A673 (cell line): ENCODE measurements at regions not wholly inside any gene's neighbourhood (a gene's known extent, or its start where the extent isn't known, plus 50 kb on each side); places are given as distances from the start of the nearest gene placed in this dataset.

ENCODE experiments used
- BruUV-seq: library from RNA; stranded (reverse); fragments of 400-500 nt; replicated peaks from 2 replicates; lab custom pipeline; 2021; lab: Mats Ljungman, UMichigan
- CTCF ChIA-PET: fragments of 300-600 bp; sonication (Branson Sonifier 250); formaldehyde crosslinking; loops from one replicate; lab custom pipeline; 2022; ENCODE audit warnings: antibody characterized with exemption; lab: Charles Lee
- POLR2A ChIA-PET: fragments of 300-600 bp; sonication (Branson Sonifier 250); formaldehyde crosslinking; loops from one replicate; lab custom pipeline; 2022; ENCODE audit warnings: antibody characterized with exemption; ENCODE audit not compliant: low non-redundant PET; lab: Charles Lee
- DNase-seq: peaks from one replicate; pipeline ENCODE4 v3.0.0-alpha.2; 2015; ENCODE audit warnings: low spot score
- H3K27ac ChIP-seq: fragments of 200-600 bp; sonication (generic); 2 replicates; pipeline ENCODE4 v1.5.1; 2016; ENCODE audit warnings: mixed run types, low read depth, mild to moderate bottlenecking, mixed read lengths, antibody characterized with exemption, low read length; ENCODE audit not compliant: poor library complexity, severe bottlenecking
- H3K27me3 ChIP-seq: fragments of 200-600 bp; sonication (generic); replicated peaks from 2 replicates; pipeline ENCODE4 v1.6.1; 2017; ENCODE audit warnings: mixed run types, low read depth, mild to moderate bottlenecking, mixed read lengths, antibody characterized with exemption, low read length; ENCODE audit not compliant: insufficient read depth, poor library complexity
- H3K36me3 ChIP-seq: fragments of 200-600 bp; sonication (generic); 2 replicates; pipeline ENCODE4 v1.6.1; 2016; ENCODE audit warnings: mixed run types, mild to moderate bottlenecking, mixed read lengths, antibody characterized with exemption, low read length; ENCODE audit not compliant: insufficient read depth, poor library complexity, severe bottlenecking
- H3K4me1 ChIP-seq: fragments of 200-600 bp; sonication (generic); 2 replicates; pipeline ENCODE4 v1.6.1; 2017; ENCODE audit warnings: mixed run types, mild to moderate bottlenecking, mixed read lengths, antibody characterized with exemption, low read length; ENCODE audit not compliant: insufficient read depth, poor library complexity, severe bottlenecking
- H3K4me3 ChIP-seq: fragments of 200-600 bp; sonication (generic); 2 replicates; pipeline ENCODE4 v1.5.1; 2016; ENCODE audit warnings: low read depth, mixed run types, mild to moderate bottlenecking, mixed read lengths, low read length; ENCODE audit not compliant: poor library complexity, severe bottlenecking
- H3K9me3 ChIP-seq: fragments of 200-600 bp; sonication (generic); 2 replicates; pipeline ENCODE4 v1.6.1; 2016; ENCODE audit warnings: mixed run types, low read depth, mild to moderate bottlenecking, mixed read lengths, antibody characterized with exemption, low read length; ENCODE audit not compliant: poor library complexity, severe bottlenecking
- EZH2 ChIP-seq: fragments of 200-600 bp; sonication (generic); IDR thresholded peaks from 2 replicates; pipeline ENCODE4 v1.6.1; 2017; ENCODE audit warnings: borderline replicate concordance, low read depth, mild to moderate bottlenecking, mixed read lengths, antibody characterized with exemption, low read length; ENCODE audit not compliant: poor library complexity, severe bottlenecking
- intact Hi-C: fragments of 100-400 bp; cut with micrococcal nuclease; formaldehyde crosslinking; loops from one replicate; pipeline ENCODE4 v1.10.0; 2022; ENCODE audit not compliant: unreplicated experiment
- TF ChIP-seq, protein P1 (sequence below): fragments of 300-800, 200-600 bp; sonication (generic); conservative IDR thresholded peaks from 2 replicates; pipeline ENCODE4 v1.5.1; 2017; ENCODE audit warnings: low read depth, mild to moderate bottlenecking, antibody characterized with exemption, low read length, moderate library complexity, mixed read lengths

- Histone ChIP-seq H3K4me1 (peaks cover 22% of the 10 kb centered on the region), H3K27me3 (no peaks in the 10 kb centered on the region), H3K4me3 (no peak overlapping the region), H3K27ac (no peak overlapping the region), H3K9me3 (no peaks in the 10 kb centered on the region), H3K36me3 (no peaks in the 10 kb centered on the region)
- ChIA-PET POLR2A (interaction anchor here (0.6 kb wide), 1 partner anchor 23 kb away, joined by 3 read pairs; no protein-coding TSS in a partner anchor), CTCF (no interaction called here)
- intact Hi-C loops = loop anchor here (10.0 kb wide), 1 partner anchor 253 kb away; no protein-coding TSS in a partner anchor
- no peak for DNase-seq
- TF ChIP-seq, protein P1, sequence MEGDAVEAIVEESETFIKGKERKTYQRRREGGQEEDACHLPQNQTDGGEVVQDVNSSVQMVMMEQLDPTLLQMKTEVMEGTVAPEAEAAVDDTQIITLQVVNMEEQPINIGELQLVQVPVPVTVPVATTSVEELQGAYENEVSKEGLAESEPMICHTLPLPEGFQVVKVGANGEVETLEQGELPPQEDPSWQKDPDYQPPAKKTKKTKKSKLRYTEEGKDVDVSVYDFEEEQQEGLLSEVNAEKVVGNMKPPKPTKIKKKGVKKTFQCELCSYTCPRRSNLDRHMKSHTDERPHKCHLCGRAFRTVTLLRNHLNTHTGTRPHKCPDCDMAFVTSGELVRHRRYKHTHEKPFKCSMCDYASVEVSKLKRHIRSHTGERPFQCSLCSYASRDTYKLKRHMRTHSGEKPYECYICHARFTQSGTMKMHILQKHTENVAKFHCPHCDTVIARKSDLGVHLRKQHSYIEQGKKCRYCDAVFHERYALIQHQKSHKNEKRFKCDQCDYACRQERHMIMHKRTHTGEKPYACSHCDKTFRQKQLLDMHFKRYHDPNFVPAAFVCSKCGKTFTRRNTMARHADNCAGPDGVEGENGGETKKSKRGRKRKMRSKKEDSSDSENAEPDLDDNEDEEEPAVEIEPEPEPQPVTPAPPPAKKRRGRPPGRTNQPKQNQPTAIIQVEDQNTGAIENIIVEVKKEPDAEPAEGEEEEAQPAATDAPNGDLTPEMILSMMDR = no peak
- BruUV-seq = no TSS peak
Observed at GRCh38 chr2:140091926-140092325, 1311.7 kb upstream of the NXPH2 start.

DNA sequence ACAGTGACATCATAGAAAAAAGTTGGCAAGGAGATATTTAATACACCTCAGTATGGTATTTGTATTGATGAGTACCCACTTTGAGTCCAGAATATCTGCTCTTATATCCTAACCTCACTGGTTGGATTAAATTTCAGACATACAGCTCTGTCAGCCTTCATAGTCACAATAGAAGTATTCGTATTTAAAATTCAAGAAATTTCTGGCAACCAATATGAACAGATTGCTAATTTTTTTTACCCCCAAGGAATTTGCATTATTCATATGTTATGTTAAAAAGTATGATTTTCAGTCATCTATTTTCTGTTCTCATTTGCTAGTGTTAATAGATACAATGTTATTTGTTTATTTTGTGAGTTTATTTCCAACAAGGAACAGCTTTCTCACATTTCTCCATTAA lies 1306.8 kb upstream of the NXPH2 start:
- Histone ChIP-seq H3K4me1 (peaks cover 12% of the 10 kb centered on the region), H3K27me3 (no peaks in the 10 kb centered on the region), H3K36me3 (no peaks in the 10 kb centered on the region), H3K27ac (no peak overlapping the region), H3K4me3 (no peak overlapping the region), H3K9me3 (no peaks in the 10 kb centered on the region)
- DNase-seq = no peak
- no peak for TF ChIP-seq EZH2
- TF ChIP-seq, protein P1 = no peak
- ChIA-PET CTCF (no interaction called here), POLR2A (no interaction called here)
- intact Hi-C loops = no loop called here
- BruUV-seq = no TSS peak

- H3K9me3 ChIP-seq = no peaks in the 10 kb centered on the region
- H3K4me3 ChIP-seq = no peak overlapping the region
- intact Hi-C loops = no loop called here
- POLR2A ChIA-PET = no interaction called here
- H3K27me3 ChIP-seq = no peaks in the 10 kb centered on the region
- H3K4me1 ChIP-seq = peaks cover 12% of the 10 kb centered on the region
- no peak overlapping the region for H3K27ac ChIP-seq
- BruUV-seq = no TSS peak
- TF ChIP-seq, protein P1 = peak; percentile 52
- no peak for TF ChIP-seq EZH2
- CTCF ChIA-PET = interaction anchor here (0.7 to 1.6 kb wide), 2 partner anchors 59 to 1469 kb away, joined by 3 to 6 read pairs; no protein-coding TSS in a partner anchor
- DNase-seq = peak; percentile 47
- no peaks in the 10 kb centered on the region for H3K36me3 ChIP-seq
Observed at GRCh38 chr2:140085674-140086073, 1305.5 kb upstream of the NXPH2 start.
